HPDE6-E6E7 (cell line): ENCODE measurements at regions not wholly inside any gene's neighbourhood (a gene's known extent, or its start where the extent isn't known, plus 50 kb on each side); places are given as distances from the start of the nearest gene placed in this dataset.

Experiments
- DNase-seq: peaks from one replicate; pipeline ENCODE4 v3.0.0; 2011; ENCODE audit warnings: missing footprints; ENCODE audit errors: extremely low spot score

DNA sequence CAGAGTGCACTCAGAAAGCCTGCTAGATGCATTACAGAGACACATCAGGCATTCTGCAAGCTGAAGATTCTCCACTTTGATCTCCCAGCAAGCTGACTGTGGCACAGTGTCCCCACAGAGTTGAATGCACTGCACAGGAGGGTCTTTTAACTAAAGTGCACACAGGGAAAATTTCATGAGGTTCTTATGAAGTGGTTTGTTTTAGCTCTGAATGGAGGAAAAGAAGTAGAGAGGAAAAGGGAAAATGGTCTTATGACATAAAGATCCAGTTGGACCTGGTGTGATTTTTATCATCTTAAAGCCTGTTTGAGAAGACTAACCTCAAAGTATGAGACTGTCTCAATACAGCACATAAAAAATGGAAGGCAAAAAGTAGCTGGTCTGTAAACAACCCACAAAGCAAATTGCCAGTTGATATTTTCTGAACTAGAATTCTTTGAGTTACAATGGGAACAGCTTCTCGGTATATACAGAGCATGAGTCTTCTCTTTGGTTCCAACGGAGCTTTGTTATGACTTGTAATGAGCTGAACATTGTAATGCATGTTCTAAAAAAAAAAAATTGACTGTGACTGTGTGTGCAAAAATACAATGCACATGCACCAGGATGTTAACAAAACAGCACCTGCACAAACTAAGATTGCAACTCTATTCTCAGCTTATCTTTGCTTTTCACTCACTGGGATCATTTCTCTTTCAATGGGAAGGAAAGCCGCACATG is 383.0 kb upstream of the ID4 start:
- no peak for DNase-seq

DNA sequence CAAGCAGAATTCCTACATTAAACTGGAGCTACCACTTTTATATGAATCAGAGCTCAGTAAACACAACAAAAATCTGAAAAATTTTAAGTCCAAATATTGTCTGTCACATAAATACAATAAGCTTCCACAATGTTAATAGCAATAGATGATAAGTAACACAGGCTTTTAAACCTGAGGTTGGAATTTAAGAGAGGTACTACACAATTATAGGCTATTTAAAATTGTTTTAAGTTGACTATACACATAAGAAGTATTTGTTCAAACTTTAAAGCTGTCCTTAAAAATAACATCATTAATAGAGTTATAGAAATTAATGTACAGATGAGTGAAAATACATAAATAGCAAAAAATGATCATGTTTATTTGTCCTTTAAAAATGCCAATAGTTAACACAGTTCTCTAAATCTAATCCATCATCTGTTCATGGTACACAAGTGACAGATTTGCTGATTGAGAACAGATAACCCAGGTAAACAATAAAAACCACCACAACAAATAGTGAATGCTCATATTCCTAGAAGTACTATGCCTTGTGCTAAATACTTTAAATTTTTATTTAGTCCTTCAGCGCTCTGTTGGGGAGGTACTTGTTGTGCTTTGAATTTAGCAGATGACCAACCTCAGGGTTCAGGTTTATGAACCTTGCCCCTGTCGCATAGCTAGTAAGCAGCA is 382.3 kb upstream of the ID4 start:
- DNase-seq, result no peak

DNA sequence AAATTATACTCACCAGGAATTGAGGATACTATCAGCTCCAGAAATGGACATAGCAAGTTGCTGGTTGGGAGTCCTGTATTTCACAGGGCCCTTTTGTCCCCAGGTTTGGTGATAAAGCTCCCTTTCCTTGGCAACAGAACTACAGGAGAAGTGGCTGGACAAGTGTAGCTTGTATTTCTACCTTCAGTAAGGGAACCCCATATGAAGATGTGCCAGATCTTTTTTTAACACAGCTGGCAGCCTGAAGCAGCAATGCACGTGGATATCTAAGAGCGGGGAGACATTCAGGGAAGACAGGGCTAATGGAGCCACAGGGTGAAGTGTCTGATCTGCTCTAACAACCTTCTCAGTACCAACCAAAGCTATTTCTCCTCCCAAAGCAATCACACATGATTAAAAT is 373.9 kb upstream of the ID4 start:
- no peak for DNase-seq

DNA sequence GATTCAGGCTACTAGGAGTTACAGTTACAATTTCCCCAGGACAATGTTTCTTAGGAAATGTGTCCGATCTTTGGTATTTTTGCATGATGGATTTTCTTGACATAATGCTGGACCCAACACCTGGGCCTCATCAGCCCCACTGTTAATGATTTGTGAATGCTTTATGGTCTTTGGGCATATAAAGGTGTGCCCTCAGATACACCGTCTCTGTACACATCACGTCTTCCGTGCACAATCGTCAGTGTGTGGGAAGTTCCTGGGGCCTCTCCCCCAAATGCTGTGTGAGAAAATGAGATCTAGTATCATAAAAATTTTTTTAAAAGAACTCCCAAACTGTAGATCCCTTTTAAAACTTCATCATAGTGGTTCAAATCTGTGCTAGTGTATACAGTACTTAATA is 373.2 kb upstream of the ID4 start:
- no peak for DNase-seq

DNA sequence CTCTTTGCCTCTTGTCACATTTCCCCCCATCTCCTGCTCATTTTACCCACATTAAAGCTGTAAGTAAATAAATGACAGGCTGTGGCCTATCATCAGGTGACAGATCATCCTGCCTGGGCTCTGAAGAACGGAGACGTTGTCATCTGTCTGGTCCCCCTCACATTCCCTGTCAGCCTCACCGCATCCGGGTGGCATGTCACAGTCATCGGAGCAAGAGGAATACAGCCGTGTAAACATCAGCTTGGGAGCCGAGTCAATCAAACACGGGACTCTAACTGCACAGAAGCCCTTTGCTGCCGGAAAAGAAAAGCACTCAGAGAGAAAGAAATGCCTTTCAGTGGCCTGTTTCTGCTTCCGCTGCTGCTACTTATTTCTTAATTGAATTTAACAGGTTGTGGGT is 371.9 kb upstream of the ID4 start:
- no peak for DNase-seq

DNA sequence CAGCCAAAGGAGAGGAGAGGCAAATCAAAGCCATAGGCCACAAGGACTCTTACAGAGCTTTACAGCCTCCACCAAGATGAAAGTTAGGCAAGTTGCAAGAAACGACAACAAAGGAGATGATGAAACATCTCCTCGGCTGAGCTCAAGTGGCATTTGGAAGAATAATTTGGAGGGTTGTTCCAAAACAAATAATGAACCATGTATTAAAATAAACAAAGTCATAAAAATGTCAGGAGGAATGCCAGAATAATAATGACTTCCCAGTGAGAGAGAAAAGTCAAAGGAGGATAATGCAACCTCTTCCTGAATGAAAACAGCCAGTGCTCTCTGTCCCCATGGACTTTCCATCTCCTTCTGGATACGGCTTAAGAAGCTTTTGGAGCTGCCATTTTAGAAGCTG is 371.4 kb upstream of the ID4 start:
- DNase-seq, result no peak

DNA sequence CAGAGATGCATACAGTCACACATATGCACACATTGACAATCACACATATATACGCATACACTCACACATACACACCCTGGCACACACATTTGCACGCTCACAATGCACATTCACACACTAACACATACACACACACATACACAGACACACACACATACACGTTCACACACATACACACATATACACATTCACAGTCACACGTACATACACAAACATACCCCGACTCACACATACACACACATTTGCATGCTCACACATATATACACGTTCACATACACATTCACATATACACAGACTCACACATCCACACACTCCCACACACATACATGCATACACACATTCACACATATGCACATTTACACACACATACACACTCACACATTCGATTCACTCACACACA is 366.8 kb upstream of the ID4 start:
- no peak for DNase-seq

DNA sequence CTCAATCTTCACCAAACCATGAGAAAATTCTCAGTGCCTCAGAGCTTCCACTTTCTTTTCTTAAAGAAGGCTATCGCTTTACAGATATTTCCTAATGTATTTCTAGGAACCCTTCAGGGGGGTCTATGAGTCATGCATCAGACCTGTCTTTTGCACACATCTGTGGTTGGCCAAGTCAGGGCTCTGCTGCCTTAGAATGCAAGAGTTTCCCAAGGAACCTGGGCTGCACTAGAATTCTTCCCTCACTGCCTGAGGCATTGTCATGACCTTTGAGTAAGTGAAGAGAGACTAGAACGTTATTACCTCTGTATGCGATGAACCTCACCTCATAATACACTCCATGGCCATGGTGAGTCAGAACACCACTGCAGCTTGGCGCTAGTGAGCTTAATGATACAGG is 365.0 kb upstream of the ID4 start:
- DNase-seq, result peak; percentile 77

DNA sequence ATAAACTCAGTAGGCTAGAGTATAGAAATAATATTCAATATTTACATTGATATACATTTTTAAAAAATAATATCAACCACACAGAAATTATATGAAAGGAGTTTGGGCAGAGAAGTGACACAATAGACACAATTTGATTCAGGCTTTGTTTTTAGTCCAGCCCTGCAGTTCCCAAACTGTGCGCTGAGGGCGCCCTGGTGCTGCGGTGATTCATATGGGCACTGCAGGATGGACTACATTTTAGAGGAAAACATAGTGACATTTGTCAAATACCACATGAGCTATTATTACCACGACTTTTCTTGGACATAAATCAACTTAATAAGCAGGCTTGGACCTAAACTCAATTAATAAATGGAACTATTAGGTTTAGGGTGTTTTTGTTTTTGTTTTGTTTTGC is 364.3 kb upstream of the ID4 start:
- no peak for DNase-seq

DNA sequence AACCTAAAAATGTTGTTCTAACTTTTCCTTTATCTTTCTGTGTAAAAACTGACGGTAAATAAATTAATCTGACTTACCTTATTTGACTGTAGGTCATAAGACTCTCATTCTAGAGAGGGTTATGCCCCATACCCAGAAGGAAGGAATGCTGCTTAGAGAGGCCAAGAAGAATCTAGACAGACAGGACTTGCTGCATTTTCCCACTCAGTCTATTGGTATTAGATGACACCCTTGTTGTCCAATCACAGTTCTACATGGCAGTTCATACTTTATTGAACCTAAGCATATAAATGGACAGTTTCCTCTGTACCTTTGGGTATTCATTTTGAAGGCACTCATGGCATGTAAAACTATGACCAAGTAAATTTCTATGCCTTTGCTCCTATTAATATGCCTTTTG is 359.6 kb upstream of the ID4 start:
- no peak for DNase-seq

DNA sequence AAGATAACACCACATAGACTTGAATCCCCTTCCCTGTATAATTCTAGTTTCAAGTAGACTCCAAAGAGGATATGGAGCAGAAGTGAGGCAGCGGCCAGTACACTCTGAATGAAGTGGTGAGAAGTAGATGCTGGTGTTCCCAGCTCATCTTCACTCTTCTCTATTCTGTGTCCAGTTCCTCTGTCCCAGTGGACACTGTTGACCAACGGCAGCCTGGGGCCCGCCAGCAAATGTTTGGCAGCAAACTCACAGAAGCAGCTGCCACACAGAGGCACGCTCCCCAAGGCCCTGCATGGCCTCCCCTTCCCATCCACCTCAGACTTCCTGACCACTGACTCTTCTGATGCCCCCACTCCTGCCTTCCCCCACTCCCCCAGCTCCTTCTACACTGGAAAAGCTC is 358.9 kb upstream of the ID4 start:
- DNase-seq, result no peak

DNA sequence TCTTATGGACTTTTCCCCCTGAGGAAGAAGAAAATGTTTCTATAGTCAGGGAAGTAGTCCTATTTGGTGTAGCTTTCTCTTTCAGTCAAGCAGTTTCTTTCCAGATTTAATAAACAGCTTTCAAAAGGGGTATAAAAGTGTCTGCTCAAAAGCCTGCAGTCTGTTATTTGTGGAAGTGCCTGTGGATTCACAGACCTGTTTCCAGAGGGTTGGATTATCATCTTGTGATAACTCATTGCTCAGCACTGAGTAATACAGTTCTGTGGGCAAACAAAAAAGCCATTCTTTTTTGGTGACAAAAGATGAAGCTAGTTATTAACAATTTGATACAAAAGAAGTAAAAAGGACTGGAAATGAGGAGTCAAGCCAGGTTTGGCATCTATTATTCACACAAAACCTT is 358.2 kb upstream of the ID4 start:
- DNase-seq, result no peak

DNA sequence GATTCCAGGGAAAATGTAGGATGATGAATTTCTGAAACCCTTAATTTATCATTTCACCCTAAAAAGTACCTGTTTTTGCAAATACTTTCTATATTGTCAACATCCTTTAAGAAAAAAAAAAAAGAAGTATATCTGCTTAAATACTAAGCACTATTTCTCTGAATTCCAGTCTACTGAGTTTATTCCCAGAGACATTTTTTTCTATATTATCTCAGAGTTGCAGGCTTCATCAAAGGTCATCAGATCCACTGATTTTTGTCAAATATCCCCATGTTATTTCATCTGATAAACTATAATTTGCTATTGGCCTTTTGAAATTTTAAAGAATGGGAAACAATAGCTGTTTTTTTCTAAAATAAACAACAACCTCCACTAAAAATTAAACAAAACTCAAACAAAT is 357.6 kb upstream of the ID4 start:
- no peak for DNase-seq

DNA sequence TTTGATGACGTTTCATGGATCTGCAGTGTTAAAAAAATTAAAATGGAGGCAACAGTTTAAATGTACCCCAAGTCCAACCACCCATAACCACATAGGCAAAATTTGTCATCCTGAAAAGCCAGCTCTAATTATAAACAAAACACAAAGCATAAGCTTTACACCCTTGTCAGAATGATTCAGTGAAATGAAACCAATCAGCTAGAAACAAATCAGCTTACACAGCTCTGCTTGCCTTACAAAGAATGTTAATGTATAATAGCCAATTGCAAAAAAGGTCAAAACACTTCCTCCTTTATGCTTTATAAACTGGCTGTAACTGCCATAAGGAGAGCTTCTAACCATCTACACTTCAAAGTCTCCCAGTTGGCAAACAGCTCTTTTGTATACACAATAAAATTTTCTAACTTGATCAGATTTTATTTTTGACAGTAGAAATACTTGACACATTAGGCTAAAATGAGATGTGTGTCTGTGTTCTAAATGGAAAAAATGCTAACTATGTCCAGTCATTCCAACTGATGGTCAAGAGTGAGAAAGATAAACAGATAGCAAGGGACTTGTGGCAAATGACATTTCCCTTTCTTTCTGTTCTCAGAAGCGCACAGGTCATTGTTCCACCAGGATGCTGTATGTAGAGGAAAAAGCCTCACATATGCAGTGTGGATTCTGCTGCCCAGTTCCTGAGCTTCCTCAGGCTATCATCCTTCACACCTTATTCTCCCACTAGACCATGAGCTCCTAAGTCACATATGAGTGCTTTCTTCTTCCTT is 344.3 kb upstream of the ID4 start:
- DNase-seq, result no peak

DNA sequence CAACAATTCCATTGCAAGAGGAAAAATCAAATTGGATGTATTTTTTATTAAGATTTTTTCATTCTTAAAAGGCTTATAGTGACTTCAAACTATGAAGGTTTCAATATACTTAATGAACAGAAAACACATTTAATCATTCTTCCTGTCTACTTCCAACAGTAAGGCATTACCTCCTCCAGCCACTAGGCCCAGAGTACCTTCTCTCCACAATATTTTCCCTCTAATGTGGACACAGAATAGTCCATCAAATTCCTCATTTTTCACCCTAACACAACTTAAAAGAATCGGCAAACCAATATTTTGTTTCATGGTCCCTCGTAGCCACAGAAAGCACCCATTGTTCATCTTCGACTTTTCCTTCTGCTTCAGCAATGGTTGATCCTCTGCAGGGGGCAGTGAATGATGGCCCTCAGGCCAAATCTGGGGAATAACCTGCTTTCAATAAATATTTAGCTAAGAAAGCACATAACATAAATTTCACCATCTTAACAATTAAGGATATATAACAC is 335.4 kb upstream of the ID4 start:
- no peak for DNase-seq

DNA sequence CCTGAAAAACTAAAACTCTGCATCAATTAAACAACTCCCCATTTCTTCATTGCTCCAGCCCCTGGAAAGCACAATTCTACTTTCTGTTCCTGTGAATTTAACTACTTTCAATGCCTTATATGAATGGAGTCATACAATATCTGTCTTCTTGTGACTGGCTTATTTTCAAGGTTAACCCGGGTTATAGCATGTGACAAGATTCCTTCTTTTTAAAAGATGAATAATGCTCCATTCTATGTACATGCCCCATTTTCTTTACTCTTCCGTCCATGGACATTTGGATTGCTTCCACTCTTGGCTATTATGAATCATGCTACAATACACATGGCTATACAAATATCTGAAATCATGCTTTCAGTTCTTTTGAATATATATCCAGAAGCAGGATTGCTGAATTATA is 334.9 kb upstream of the ID4 start:
- DNase-seq, result no peak

DNA sequence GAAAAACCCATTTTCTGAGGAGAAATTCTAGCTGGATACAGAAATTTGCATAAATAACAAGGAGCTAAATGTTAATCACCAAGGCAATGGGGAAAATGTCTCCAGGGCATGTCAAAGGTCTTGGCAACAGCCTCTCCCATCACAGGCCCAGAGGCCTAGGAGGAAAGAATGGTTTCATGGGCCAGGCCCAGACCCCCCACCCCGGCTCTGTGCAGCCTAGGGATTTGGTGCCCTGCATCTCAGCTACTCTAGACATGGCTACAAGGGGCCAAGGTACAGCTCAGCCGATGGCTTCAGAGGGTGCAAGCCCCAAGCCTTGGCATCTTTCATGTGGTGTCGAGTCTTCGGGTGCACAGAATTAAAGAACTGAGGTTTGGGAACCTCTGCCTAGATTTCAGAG is 321.2 kb upstream of the ID4 start:
- DNase-seq, result no peak

DNA sequence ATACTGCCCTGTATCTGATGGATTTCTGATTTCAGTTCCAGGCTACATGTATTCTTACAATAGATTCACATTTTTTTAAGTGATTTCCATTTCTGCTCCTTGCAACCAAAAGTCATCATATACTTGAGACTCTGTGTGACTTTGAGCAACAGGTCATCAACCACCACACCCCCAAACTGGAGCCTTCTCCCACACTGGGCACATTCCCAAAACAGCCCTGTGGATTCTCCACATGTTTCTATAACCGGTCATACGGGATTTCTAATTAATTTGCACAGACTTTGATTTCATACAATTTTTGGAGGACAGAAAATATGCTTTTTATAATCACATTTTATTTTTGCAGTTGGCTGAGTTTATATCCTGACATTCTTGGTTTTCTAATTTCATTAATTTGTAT is 317.2 kb upstream of the ID4 start:
- no peak for DNase-seq

DNA sequence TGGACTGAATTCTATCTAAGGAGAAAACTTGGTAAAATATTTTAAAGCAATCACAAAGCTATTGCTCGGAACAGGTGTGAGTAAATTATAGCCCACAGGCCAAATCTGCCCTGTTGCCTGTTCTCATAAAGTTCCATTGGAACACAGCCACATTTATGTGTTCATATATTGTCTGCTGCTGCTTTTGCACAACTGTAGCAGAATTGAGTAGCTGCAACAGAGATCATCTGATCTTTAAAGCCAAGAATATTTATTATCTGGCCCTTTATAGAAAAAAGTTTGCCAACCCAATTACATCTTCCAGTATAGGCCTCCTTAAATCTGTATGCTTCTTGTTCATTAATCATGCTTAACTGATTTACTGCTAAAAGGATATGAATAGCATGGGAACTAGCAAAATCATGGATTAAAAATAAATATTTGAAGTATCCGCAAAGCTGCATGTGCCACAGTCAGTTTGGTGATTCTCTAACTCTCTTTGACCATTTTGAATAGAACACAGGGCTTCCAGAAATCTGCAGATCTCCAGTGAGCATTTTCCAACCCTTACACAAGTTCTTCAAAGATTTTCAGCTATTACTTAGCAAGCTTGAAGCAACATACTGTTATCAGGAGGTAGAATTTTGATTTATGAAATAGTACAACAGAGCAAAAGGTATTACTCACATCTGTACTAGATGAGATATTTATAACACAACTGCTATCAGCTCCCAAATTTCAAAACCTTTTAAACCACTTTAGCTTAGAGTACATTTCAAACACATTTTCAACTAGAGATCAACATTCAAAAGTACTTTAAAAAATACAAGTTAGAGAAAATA is 312.6 kb upstream of the ID4 start:
- DNase-seq, result no peak

DNA sequence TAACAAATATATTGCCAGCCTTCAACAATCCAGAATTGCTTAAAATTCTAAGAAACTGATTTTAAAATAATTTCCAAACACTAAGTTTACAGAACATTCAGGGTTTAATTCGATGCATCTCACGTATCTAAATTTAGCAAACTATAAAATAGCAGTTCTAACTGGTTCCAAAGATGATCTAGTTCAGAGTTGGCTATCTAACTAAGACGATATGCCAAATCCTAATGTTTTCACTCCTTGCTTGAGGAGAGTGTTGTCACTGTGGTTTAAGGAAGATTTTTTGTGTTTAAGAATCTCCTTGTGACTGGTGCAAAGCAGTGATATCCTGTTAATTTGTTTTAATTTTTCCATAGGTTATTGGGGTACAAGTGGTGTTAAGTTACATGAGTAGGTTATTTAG is 311.5 kb upstream of the ID4 start:
- no peak for DNase-seq

DNA sequence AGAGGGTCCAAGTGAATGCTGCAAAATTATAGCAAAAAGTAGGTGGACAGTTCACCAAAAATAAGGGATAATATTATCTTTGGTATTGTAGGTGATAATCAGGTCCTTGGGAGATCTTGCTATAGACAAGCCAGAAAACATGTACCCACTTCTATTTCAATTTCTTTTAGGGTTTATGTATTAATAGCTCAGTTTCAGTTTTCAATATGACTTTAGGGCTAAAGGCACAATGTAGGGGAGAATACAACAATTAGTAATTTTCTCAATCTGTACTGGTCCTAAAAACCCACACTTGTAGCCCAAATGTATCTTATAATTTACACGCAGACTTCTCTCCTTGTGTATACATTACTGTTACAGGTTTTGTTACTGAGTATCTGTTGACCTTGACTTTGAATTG is 307.0 kb upstream of the ID4 start:
- DNase-seq, result no peak

DNA sequence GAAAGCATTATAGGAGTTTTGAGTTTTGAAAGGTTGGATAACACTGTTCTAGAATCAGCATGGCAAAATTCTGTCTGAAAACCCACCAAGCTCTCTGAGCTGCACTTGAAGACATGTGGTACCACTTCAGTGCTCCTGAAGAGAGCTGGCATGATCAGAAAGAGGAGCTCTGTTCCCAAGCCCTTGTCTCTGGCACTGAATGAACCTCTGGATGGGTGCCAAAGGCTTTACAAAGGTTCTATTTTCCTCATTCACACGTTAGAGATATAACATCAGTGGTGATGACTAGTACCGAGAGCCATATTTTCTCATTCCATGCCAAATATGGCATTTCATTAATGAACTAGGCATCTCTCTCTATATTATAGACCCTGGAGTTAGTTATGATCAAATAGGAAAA is 301.8 kb upstream of the ID4 start:
- no peak for DNase-seq
